ENCODE measurements at regions not wholly inside any gene's neighbourhood (a gene's known extent, or its start where the extent isn't known, plus 50 kb on each side); places are given as distances from the start of the nearest gene placed in this dataset.
A peak's percentile ranks its signal among the peaks of the same experiment; 100 is the strongest.

GRCh38 chr4:137934046-137934445, 308.1 kb downstream of the SLC7A11 start (continued):
- TF ChIP-seq FOXA2 (IDR thresholded peaks at IDR 0.05) = no peak

DNA sequence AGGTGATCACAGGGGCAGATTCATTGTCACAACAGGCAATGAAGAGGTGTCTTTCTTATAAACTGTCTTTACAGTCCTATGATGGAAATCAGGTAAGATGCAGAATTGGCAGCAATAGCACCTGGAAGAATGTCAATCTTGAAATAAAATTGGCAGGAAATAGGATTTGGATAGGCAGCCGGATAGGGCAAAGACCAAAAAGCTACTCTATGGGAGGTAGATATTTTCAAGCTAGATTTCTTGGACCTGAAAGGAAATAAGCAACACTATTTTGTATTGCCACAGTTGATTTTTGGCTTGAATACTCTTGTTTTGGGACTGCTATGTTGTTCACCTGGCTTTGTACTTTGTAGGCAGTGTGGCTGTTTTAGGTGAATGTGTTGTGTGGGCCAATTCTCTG, 314.2 kb downstream of the SLC7A11 start:
- WGBS = 33% methylated on average over 1 of the region's 1 CpG
- H3K9me3 ChIP-seq (ENCODE audit: control insufficient read depth in 4 of 4, low read length in 3 of 4) = no peaks in the 10 kb centered on the region
- H3K4me3 ChIP-seq (ENCODE audit: low read depth in 1 of 3, low read length in 3 of 3) = no peak overlapping the region
- H3K9ac ChIP-seq (ENCODE audit: low read depth in 1 of 2, low read length in 2 of 2) = no peak overlapping the region
- no peaks in the 10 kb centered on the region for H3K27me3 ChIP-seq (ENCODE audit: control insufficient read depth in 4 of 4, insufficient read depth in 4 of 4, low read length in 3 of 4)
- no peaks in the 10 kb centered on the region for H3K36me3 ChIP-seq (ENCODE audit: control insufficient read depth in 4 of 4, insufficient read depth in 3 of 4, low read depth in 1 of 4, low read length in 3 of 4)
- no peak overlapping the region for H3K27ac ChIP-seq (ENCODE audit: low read depth in 1 of 2, low read length in 2 of 2)
- no peaks in the 10 kb centered on the region for H3K4me1 ChIP-seq (ENCODE audit: control insufficient read depth in 4 of 4, insufficient read depth in 4 of 4, low read length in 3 of 4)
- no peak for DNase-seq (ENCODE audit: low spot score)
- TF ChIP-seq REST (IDR thresholded peaks at IDR 0.05) = no peak
- TF ChIP-seq HNF4A (conservative IDR thresholded peaks at IDR 0.05) = peak in 1 of 2 donors; percentile 10

- TF ChIP-seq YY1 (IDR thresholded peaks at IDR 0.05) (no peak), JUND (IDR thresholded peaks at IDR 0.05) (no peak), REST (IDR thresholded peaks at IDR 0.05) (no peak), TAF1 (conservative IDR thresholded peaks at IDR 0.05) (no peak), HNF4A (conservative IDR thresholded peaks at IDR 0.05) (no peak), ZBTB33 (IDR thresholded peaks at IDR 0.05) (no peak), SP1 (IDR thresholded peaks at IDR 0.05) (no peak), NR2F2 (IDR thresholded peaks at IDR 0.05) (no peak), RXRA (IDR thresholded peaks at IDR 0.05) (no peak), HNF4G (IDR thresholded peaks at IDR 0.05) (no peak), RAD21 (IDR thresholded peaks at IDR 0.05) (no peak), FOXA1 (IDR thresholded peaks at IDR 0.05) (no peak)
- TF ChIP-seq, protein P1, sequence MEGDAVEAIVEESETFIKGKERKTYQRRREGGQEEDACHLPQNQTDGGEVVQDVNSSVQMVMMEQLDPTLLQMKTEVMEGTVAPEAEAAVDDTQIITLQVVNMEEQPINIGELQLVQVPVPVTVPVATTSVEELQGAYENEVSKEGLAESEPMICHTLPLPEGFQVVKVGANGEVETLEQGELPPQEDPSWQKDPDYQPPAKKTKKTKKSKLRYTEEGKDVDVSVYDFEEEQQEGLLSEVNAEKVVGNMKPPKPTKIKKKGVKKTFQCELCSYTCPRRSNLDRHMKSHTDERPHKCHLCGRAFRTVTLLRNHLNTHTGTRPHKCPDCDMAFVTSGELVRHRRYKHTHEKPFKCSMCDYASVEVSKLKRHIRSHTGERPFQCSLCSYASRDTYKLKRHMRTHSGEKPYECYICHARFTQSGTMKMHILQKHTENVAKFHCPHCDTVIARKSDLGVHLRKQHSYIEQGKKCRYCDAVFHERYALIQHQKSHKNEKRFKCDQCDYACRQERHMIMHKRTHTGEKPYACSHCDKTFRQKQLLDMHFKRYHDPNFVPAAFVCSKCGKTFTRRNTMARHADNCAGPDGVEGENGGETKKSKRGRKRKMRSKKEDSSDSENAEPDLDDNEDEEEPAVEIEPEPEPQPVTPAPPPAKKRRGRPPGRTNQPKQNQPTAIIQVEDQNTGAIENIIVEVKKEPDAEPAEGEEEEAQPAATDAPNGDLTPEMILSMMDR (IDR thresholded peaks at IDR 0.05; ENCODE audit: low read depth, low read length, missing input control) = no peak
Measured at GRCh38 chr4:137923494-137923893, 318.7 kb downstream of the SLC7A11 start.

More at GRCh38 chr4:137923494-137923893, 318.7 kb downstream of the SLC7A11 start:
- Histone ChIP-seq H3K27ac (ENCODE audit: low read depth in 1 of 2, low read length in 2 of 2) (no peak overlapping the region), H3K27me3 (ENCODE audit: control insufficient read depth in 4 of 4, insufficient read depth in 4 of 4, low read length in 3 of 4) (no peaks in the 10 kb centered on the region), H3K4me1 (ENCODE audit: control insufficient read depth in 4 of 4, insufficient read depth in 4 of 4, low read length in 3 of 4) (no peaks in the 10 kb centered on the region), H3K9ac (ENCODE audit: low read depth in 1 of 2, low read length in 2 of 2) (no peak overlapping the region), H3K9me3 (ENCODE audit: control insufficient read depth in 4 of 4, low read length in 3 of 4) (no peaks in the 10 kb centered on the region), H3K36me3 (ENCODE audit: control insufficient read depth in 4 of 4, insufficient read depth in 3 of 4, low read depth in 1 of 4, low read length in 3 of 4) (no peaks in the 10 kb centered on the region), H3K4me3 (ENCODE audit: low read depth in 1 of 3, low read length in 3 of 3) (no peak overlapping the region)
- 80% methylated on average over 3 of the region's 3 CpGs for WGBS
- no peak for DNase-seq (ENCODE audit: low spot score)

All from liver (tissue), 8 donors.